GM23248 (cell line): ENCODE measurements at regions not wholly inside any gene's neighbourhood (a gene's known extent, or its start where the extent isn't known, plus 50 kb on each side); places are given as distances from the start of the nearest gene placed in this dataset.
"Not testable (repeated sequence)": the region's sequence is repeated elsewhere in the genome, so short reads cannot be mapped to it uniquely, and the experiment has no call there.

Experiments
- DNase-seq: peaks from one replicate; pipeline ENCODE4 v3.0.0-alpha.2; 2015
- H2AFZ ChIP-seq: fragments of 200-600 bp; sonication (generic); 2 replicates; pipeline ENCODE4 v1.6.1; 2016; ENCODE audit warnings: antibody characterized with exemption
- H3F3A ChIP-seq: fragments of 200-600 bp; sonication (generic); 2 replicates; pipeline ENCODE4 v1.6.1; 2016; ENCODE audit warnings: mild to moderate bottlenecking, antibody characterized with exemption, mixed run types; ENCODE audit not compliant: insufficient read depth
- H3K27ac ChIP-seq: fragments of 200-600 bp; sonication (generic); 2 replicates; pipeline ENCODE4 v1.5.1; 2016; ENCODE audit warnings: mild to moderate bottlenecking
- H3K27me3 ChIP-seq: fragments of 200-600 bp; sonication (generic); replicated peaks from 2 replicates; pipeline ENCODE4 v1.6.1; 2016; ENCODE audit warnings: mild to moderate bottlenecking; ENCODE audit not compliant: insufficient read depth
- H3K36me3 ChIP-seq: fragments of 200-600 bp; sonication (generic); 2 replicates; pipeline ENCODE4 v1.6.1; 2016; ENCODE audit warnings: low read depth, mild to moderate bottlenecking
- H3K4me1 ChIP-seq: fragments of 200-600 bp; sonication (generic); 2 replicates; pipeline ENCODE4 v1.6.1; 2016; ENCODE audit warnings: mild to moderate bottlenecking; ENCODE audit not compliant: insufficient read depth
- H3K4me2 ChIP-seq: fragments of 200-600 bp; sonication (generic); one replicate; pipeline ENCODE4 v1.6.1; 2016; ENCODE audit warnings: mild to moderate bottlenecking; ENCODE audit not compliant: unreplicated experiment
- H3K4me3 ChIP-seq: fragments of 200-600 bp; sonication (generic); 2 replicates; pipeline ENCODE4 v1.5.1; 2016; ENCODE audit warnings: mild to moderate bottlenecking
- H3K79me2 ChIP-seq: fragments of 200-600 bp; sonication (generic); 2 replicates; pipeline ENCODE4 v1.6.1; 2016; ENCODE audit warnings: mild to moderate bottlenecking; ENCODE audit not compliant: insufficient read depth
- H3K9ac ChIP-seq: fragments of 200-600 bp; sonication (generic); 2 replicates; pipeline ENCODE4 v1.6.1; 2016; ENCODE audit warnings: mild to moderate bottlenecking
- H3K9me2 ChIP-seq: fragments of 200-600 bp; sonication (generic); 2 replicates; pipeline ENCODE4 v1.6.1; 2016; ENCODE audit warnings: mixed run types, mild to moderate bottlenecking, moderate library complexity; ENCODE audit not compliant: insufficient read depth
- H3K9me3 ChIP-seq: fragments of 200-600 bp; sonication (generic); one replicate; pipeline ENCODE4 v1.6.1; 2017; ENCODE audit warnings: low read depth
- H4K20me1 ChIP-seq: fragments of 200-600 bp; sonication (generic); 2 replicates; pipeline ENCODE4 v1.6.0; 2016; ENCODE audit not compliant: insufficient read depth
- EZH2 ChIP-seq: fragments of 200-600 bp; sonication (generic); IDR thresholded peaks from 2 replicates; pipeline ENCODE4 v1.6.1; 2018; ENCODE audit warnings: antibody characterized with exemption, mild to moderate bottlenecking; ENCODE audit not compliant: insufficient read depth, poor library complexity, severe bottlenecking
- EZH2phosphoT487 ChIP-seq: fragments of 200-600 bp; sonication (generic); IDR thresholded peaks from 2 replicates; pipeline ENCODE4 v1.6.1; 2018; ENCODE audit warnings: antibody characterized with exemption, moderate library complexity, mild to moderate bottlenecking, low read depth; ENCODE audit not compliant: insufficient read depth
- WGBS, 2 experiments: methylation state at CpG; one replicate each; pipeline ENCODE4 v1.1.6; 2015 to 2017; ENCODE audit warnings: low lambda C conversion rate in 2 of 2, low coverage in 1 of 2; ENCODE audit errors: missing lambda C conversion rate in 2 of 2; 5-methylcytosine and 5-hydroxymethylcytosine counted together
- in situ Hi-C: fragments of 300-500 bp; cut with MboI; formaldehyde crosslinking; loops from 2 replicates; pipeline ENCODE4 v1.15.0; 2020

DNA sequence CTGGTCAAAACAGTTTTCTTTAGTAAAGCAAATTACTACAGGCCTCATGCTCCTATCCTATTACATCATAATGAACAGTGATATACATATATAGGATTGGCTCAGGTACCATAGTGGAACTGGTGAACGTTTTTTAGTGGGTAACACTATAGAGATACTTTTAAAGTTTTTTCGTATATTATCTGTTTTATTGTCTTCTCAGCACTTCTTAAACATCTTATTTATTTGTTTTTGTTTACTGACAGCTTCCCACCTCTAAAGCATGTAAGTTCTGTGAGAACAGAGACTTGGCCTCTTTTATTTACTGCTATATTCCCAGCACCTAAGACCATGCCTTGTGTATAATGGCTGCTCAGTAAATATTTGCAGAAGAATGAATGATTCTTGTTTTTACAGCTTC, 81.1 kb upstream of the PSMA6 start:
- no peaks in the 10 kb centered on the region for H3K79me2 ChIP-seq
- no peak overlapping the region for H3K4me3 ChIP-seq
- H3K9me2 ChIP-seq = no peaks in the 10 kb centered on the region
- peaks cover 12% of the 10 kb centered on the region for H3F3A ChIP-seq
- peaks cover 16% of the 10 kb centered on the region for H3K4me1 ChIP-seq
- TF ChIP-seq EZH2 (no peak), EZH2phosphoT487 (no peak)
- no peaks in the 10 kb centered on the region for H3K36me3 ChIP-seq
- no peak overlapping the region for H2AFZ ChIP-seq
- H3K27ac ChIP-seq = no peak overlapping the region
- no peaks in the 10 kb centered on the region for H3K27me3 ChIP-seq
- H3K9me3 ChIP-seq = no peaks in the 10 kb centered on the region
- no peak for DNase-seq
- WGBS, 2 experiments = 98 to 100% methylated on average over 2 of the region's 2 CpGs
- H3K4me2 ChIP-seq = no peak overlapping the region
- no peaks in the 10 kb centered on the region for H4K20me1 ChIP-seq
- in situ Hi-C loops = loop anchor here (10.0 kb wide), 1 partner anchor 204 kb away; no protein-coding TSS in a partner anchor
- no peak overlapping the region for H3K9ac ChIP-seq

DNA sequence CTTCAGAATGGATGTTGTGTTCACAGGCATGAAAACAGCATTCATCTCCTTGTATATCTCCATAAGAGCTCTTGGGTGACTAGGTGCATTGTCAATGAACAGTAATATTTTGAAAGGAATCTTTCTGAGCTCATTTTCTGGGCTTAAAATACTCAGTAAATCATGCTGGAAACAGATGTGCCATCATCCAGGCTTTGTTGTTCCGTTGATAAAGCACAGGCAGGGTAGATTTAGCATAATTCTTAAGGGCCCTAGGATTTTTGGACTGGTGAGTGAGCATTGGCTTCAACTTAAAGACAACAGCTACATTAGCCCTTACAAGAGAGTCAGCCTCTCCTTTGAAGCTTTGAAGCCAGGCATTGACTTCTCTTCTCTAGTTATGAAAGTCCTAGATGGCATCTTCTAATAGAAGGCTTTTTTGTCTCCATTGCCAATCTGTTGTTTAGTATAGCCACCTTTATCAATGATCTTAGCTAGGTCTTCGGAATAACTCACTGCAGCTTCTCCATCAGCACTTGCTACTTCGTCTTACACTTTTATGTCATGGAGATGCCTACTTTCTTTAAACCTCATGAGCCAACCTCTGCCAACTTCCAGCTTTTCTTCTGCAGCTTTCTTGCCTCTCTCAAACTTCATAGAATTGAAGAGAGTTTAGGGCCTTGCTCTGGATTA, 79.6 kb upstream of the PSMA6 start:
- Histone ChIP-seq H3F3A (peaks cover 12% of the 10 kb centered on the region), H3K9me2 (no peaks in the 10 kb centered on the region), H3K79me2 (no peaks in the 10 kb centered on the region), H3K4me1 (peaks cover 16% of the 10 kb centered on the region), H4K20me1 (no peaks in the 10 kb centered on the region), H2AFZ (no peak overlapping the region), H3K4me2 (no peak overlapping the region), H3K27ac (no peak overlapping the region), H3K9me3 (no peaks in the 10 kb centered on the region), H3K9ac (no peak overlapping the region), H3K36me3 (no peaks in the 10 kb centered on the region), H3K27me3 (no peaks in the 10 kb centered on the region), H3K4me3 (no peak overlapping the region)
- TF ChIP-seq EZH2phosphoT487 (no peak), EZH2 (no peak)
- DNase-seq = no peak
- 73% methylated on average over 3 of the region's 3 CpGs for WGBS, 2 experiments
- in situ Hi-C loops = loop anchor here (10.0 kb wide), 1 partner anchor 202 kb away; no protein-coding TSS in a partner anchor

DNA sequence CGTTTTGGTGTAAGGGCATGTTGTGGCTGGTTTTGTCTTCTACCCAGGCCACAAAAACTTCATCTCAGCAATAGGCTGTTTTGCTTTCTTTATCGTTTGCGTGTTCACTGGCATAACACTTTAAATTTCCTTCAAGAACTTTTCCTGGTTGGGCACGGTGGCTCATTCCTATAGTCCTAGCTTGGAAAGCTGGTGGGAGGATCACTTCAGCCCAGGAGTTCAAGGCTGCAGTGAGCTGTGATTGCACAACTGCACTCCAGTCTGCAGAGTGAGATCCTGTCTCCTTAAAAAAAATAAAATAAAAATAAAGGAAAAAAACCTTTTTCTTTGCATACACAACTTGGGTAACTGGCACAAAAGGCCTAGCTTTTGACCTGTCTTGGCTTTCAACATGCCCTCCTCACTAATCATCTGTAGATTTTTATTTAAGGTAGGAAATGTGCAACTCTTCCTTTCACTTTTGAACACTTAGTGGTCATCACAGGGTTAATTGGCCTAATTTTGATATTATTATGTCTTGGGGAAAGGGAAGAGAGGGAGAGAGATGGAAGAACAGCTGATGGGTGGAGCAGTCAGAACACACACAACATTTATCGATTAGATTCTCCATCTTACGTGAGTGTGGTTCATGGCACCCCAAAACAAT, 78.9 kb upstream of the PSMA6 start:
- no peak for DNase-seq
- Histone ChIP-seq H3K27ac (no peak overlapping the region), H2AFZ (no peak overlapping the region)

DNA sequence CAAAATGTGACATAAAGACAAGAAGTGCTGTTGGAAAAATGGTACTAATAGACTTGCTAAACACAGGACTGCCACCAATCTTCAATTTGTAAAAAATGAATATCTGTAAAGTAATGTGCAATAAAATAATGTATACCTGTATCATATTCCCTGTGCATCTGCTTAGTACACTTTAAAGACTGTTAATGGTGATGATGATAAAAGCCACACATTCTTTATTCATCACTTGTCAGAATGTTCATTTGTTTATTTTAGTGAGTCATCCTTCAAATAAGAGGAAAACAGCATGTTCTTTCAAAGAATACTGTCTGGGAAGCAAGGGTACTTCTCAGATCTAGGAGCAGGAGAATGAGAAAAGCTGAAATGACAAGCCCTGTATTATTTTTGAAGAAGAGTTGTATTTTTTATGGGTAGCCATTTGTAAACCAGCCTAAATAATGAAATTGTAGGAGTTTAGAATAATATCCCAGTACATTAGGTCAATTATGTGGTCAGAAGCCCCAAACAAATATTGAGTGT, 78.3 kb upstream of the PSMA6 start:
- no peaks in the 10 kb centered on the region for H3K9me2 ChIP-seq
- peak; percentile 52 for DNase-seq
- no peaks in the 10 kb centered on the region for H3K36me3 ChIP-seq
- peak overlapping the region; percentile 27 for H3K4me2 ChIP-seq
- no peak overlapping the region for H2AFZ ChIP-seq
- peaks cover 16% of the 10 kb centered on the region for H3K4me1 ChIP-seq
- in situ Hi-C loops = loop anchor here (10.0 kb wide), 1 partner anchor 201 kb away; no protein-coding TSS in a partner anchor
- no peak overlapping the region for H3K9ac ChIP-seq
- peaks cover 12% of the 10 kb centered on the region for H3F3A ChIP-seq
- TF ChIP-seq EZH2 = no peak
- no peak for TF ChIP-seq EZH2phosphoT487
- no peak overlapping the region for H3K27ac ChIP-seq
- H3K79me2 ChIP-seq = no peaks in the 10 kb centered on the region
- no peaks in the 10 kb centered on the region for H3K9me3 ChIP-seq
- H3K4me3 ChIP-seq = no peak overlapping the region
- no peaks in the 10 kb centered on the region for H4K20me1 ChIP-seq
- H3K27me3 ChIP-seq = no peaks in the 10 kb centered on the region

More for the DNA sequence above, 78.9 kb upstream of the PSMA6 start:
- no peak overlapping the region for H3K9ac ChIP-seq
- no peaks in the 10 kb centered on the region for H3K36me3 ChIP-seq
- no peaks in the 10 kb centered on the region for H3K79me2 ChIP-seq
- H3K4me3 ChIP-seq = no peak overlapping the region
- no peaks in the 10 kb centered on the region for H4K20me1 ChIP-seq
- in situ Hi-C loops = loop anchor here (10.0 kb wide), 1 partner anchor 202 kb away; no protein-coding TSS in a partner anchor
- H3K9me2 ChIP-seq = no peaks in the 10 kb centered on the region
- peaks cover 16% of the 10 kb centered on the region for H3K4me1 ChIP-seq
- no peak for TF ChIP-seq EZH2
- TF ChIP-seq EZH2phosphoT487 = no peak
- no peak overlapping the region for H3K4me2 ChIP-seq
- peaks cover 12% of the 10 kb centered on the region for H3F3A ChIP-seq
- WGBS, 2 experiments = 81 to 88% methylated on average over 6 of the region's 6 CpGs
- no peaks in the 10 kb centered on the region for H3K9me3 ChIP-seq
- no peaks in the 10 kb centered on the region for H3K27me3 ChIP-seq

DNA sequence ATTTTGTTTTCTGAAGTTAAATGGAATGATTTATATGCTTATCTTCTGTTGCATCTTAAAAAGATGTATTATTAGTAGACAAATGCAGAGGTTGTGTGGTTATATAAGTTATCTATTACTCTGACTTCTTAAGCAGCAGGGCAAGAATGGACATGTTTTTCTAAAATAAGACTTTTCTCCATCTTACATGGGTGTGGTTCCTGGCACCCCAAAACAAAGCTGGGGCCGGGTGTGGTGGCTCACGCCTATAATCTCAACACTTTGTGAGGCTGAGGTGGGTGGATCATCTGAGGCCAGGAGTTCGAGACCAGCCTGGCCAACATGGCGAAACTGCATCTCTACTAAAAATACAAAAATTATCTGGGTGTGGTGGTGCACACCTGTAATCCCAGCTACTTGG, 77.8 kb upstream of the PSMA6 start:
- not testable (repeated sequence) for DNase-seq, H3K4me3 ChIP-seq, H3K9me2 ChIP-seq, H3K9me3 ChIP-seq, H2AFZ ChIP-seq, H3K36me3 ChIP-seq, H3K79me2 ChIP-seq, H3K9ac ChIP-seq, H4K20me1 ChIP-seq, H3K27me3 ChIP-seq, H3K27ac ChIP-seq
- WGBS, 2 experiments = 62 to 71% methylated on average over 4 of the region's 4 CpGs
- H3K4me1 ChIP-seq = peaks cover 16% of the 10 kb centered on the region
- H3K4me2 ChIP-seq = peak overlapping the region; percentile 27
- peaks cover 12% of the 10 kb centered on the region for H3F3A ChIP-seq
- in situ Hi-C loops = loop anchor here (10.0 kb wide), 1 partner anchor 200 kb away; no protein-coding TSS in a partner anchor
